ENCODE measurements at regions not wholly inside any gene's neighbourhood (a gene's known extent, or its start where the extent isn't known, plus 50 kb on each side); places are given as distances from the start of the nearest gene placed in this dataset.
A peak's percentile ranks its signal among the peaks of the same experiment; 100 is the strongest.
"Not testable (repeated sequence)": the region's sequence is repeated elsewhere in the genome, so short reads cannot be mapped to it uniquely, and the experiment has no call there.

DNA sequence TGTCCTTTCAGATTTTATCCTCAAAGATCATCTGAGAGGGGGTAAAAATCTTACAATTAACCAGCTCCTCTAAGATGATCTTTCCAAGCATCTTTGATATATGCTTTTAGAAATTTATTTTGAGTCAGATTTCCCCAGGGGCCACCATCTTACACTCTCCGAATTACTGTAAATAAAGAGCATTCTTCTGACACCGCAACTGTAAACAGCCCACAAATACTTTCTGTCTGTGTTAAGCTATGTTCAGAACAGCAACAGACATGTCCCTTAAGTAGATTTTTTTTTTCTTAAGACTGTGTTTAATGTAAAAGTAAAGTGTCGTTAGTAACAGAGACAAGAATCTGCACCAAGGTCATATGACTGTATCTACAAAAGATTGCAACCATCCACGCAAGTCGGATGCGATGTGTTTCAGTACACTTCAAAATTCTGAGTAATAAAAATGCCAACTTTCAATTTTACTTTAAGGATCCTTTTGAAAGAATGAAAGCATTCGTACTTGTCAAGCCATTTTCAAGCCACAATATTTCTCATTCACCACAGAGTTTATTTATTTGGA is 159.0 kb upstream of the KCNH8 start:
- Histone ChIP-seq H3K9me3 (replicated peaks; ENCODE audit: control insufficient read depth, low read depth, low read length) (no peaks in the 10 kb centered on the region), H3K4me1 (ENCODE audit: control insufficient read depth, insufficient read depth, low read length) (no peaks in the 10 kb centered on the region), H3K4me3 (ENCODE audit: low read length) (no peak overlapping the region), H3K36me3 (ENCODE audit: control insufficient read depth, insufficient read depth, low read length) (no peaks in the 10 kb centered on the region), H3K27me3 (ENCODE audit: control insufficient read depth, insufficient read depth, low read length) (peaks cover 2% of the 10 kb centered on the region), H3K27ac (ENCODE audit: low read length) (no peak overlapping the region)
- 94% methylated on average over 3 of the region's 7 CpGs for WGBS (ENCODE audit: insufficient coverage)
- no peak for DNase-seq

DNA sequence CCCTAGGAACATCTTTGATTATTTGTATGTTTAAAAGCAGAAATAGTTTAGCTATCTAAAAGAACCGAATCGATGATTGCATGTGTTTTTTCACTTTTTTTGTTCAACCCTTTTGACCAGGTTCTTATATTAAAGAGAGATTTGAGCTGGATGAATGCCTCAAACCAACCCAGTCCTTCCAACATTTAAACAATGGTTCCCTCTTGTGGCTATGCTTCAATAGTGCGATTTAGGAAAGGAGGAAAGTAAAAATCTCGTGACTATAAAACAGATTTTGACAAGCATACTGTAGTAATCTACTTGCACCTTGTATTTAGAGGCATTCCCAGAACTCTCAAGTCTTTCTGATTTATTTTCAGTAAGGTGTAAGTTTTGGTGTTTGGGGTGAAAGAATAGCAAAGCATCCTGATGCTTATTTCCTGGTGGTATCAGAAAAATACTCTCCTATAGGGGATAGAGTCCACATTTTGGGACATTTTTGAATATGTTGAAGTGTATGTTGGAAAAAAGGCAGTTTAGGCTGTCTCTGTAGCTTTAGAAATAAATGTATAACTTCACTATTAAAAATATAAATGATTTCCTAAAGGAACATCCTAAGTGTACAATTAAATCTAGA is 159.6 kb upstream of the KCNH8 start:
- H3K4me3 ChIP-seq (ENCODE audit: low read length) = no peak overlapping the region
- no peaks in the 10 kb centered on the region for H3K4me1 ChIP-seq (ENCODE audit: control insufficient read depth, insufficient read depth, low read length)
- DNase-seq = peak; percentile 67
- H3K27me3 ChIP-seq (ENCODE audit: control insufficient read depth, insufficient read depth, low read length) = peaks cover 2% of the 10 kb centered on the region
- H3K9me3 ChIP-seq (replicated peaks; ENCODE audit: control insufficient read depth, low read depth, low read length) = no peaks in the 10 kb centered on the region
- no CpG with 5 or more reads among the region's 4 CpGs for WGBS (ENCODE audit: insufficient coverage)
- no peak overlapping the region for H3K27ac ChIP-seq (ENCODE audit: low read length)
- no peaks in the 10 kb centered on the region for H3K36me3 ChIP-seq (ENCODE audit: control insufficient read depth, insufficient read depth, low read length)

- Histone ChIP-seq H3K4me1 (ENCODE audit: control insufficient read depth, insufficient read depth, low read length) (no peaks in the 10 kb centered on the region), H3K36me3 (ENCODE audit: control insufficient read depth, insufficient read depth, low read length) (no peaks in the 10 kb centered on the region), H3K9me3 (replicated peaks; ENCODE audit: control insufficient read depth, low read depth, low read length) (no peaks in the 10 kb centered on the region), H3K27ac (ENCODE audit: low read length) (no peak overlapping the region), H3K4me3 (ENCODE audit: low read length) (no peak overlapping the region), H3K27me3 (ENCODE audit: control insufficient read depth, insufficient read depth, low read length) (peaks cover 2% of the 10 kb centered on the region)
- no peak for DNase-seq
- 45% methylated on average over 4 of the region's 8 CpGs for WGBS (ENCODE audit: insufficient coverage)
Observed at GRCh38 chr3:18987862-18988447, 160.4 kb upstream of the KCNH8 start.

- no peaks in the 10 kb centered on the region for H3K4me1 ChIP-seq (ENCODE audit: control insufficient read depth, insufficient read depth, low read length)
- no peaks in the 10 kb centered on the region for H3K9me3 ChIP-seq (replicated peaks; ENCODE audit: control insufficient read depth, low read depth, low read length)
- no peak for DNase-seq
Observed at GRCh38 chr3:18987070-18987469, 161.2 kb upstream of the KCNH8 start.

GRCh38 chr3:18982920-18983319 is 165.4 kb upstream of the KCNH8 start:
- H3K9me3 ChIP-seq (replicated peaks; ENCODE audit: control insufficient read depth, low read depth, low read length) = no peaks in the 10 kb centered on the region
- no peak overlapping the region for H3K4me3 ChIP-seq (ENCODE audit: low read length)
- no peak overlapping the region for H3K27ac ChIP-seq (ENCODE audit: low read length)
- no peaks in the 10 kb centered on the region for H3K4me1 ChIP-seq (ENCODE audit: control insufficient read depth, insufficient read depth, low read length)
- no peaks in the 10 kb centered on the region for H3K27me3 ChIP-seq (ENCODE audit: control insufficient read depth, insufficient read depth, low read length)
- WGBS (ENCODE audit: insufficient coverage) = 0% methylated on average over 1 of the region's 2 CpGs
- no peaks in the 10 kb centered on the region for H3K36me3 ChIP-seq (ENCODE audit: control insufficient read depth, insufficient read depth, low read length)
- no peak for DNase-seq

More at GRCh38 chr3:18987070-18987469, 161.2 kb upstream of the KCNH8 start:
- no peaks in the 10 kb centered on the region for H3K36me3 ChIP-seq (ENCODE audit: control insufficient read depth, insufficient read depth, low read length)
- no peak overlapping the region for H3K27ac ChIP-seq (ENCODE audit: low read length)
- no peak overlapping the region for H3K4me3 ChIP-seq (ENCODE audit: low read length)
- peaks cover 2% of the 10 kb centered on the region for H3K27me3 ChIP-seq (ENCODE audit: control insufficient read depth, insufficient read depth, low read length)

DNA sequence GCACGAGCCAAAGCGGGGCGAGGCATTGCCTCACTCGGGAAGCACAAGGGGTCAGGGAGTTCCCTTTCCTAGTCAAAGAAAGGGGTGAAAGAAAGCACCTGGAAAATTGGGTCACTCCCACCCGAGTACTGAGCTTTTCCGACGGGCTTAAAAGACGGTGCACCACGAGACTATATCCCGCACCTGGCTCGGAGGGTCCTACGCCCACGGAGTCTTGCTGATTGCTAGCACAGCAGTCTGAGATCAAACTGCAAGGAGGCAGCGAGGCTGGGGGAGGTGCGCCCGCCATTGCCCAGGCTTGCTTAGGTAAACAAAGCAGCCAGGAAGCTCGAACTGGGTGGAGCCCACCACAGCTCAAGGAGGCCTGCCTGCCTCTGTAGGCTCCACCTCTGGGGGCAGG is 172.2 kb upstream of the KCNH8 start:
- H3K4me3 ChIP-seq (ENCODE audit: low read length); DNase-seq; H3K4me1 ChIP-seq (ENCODE audit: control insufficient read depth, insufficient read depth, low read length); H3K27ac ChIP-seq (ENCODE audit: low read length); H3K27me3 ChIP-seq (ENCODE audit: control insufficient read depth, insufficient read depth, low read length); H3K36me3 ChIP-seq (ENCODE audit: control insufficient read depth, insufficient read depth, low read length); H3K9me3 ChIP-seq (replicated peaks; ENCODE audit: control insufficient read depth, low read depth, low read length): not testable (repeated sequence)
- 87% methylated on average over 13 of the region's 17 CpGs for WGBS (ENCODE audit: insufficient coverage)

GRCh38 chr3:18968120-18968519 is 180.2 kb upstream of the KCNH8 start:
- DNase-seq = no peak
- H3K36me3 ChIP-seq (ENCODE audit: control insufficient read depth, insufficient read depth, low read length) = no peaks in the 10 kb centered on the region
- peaks cover 2% of the 10 kb centered on the region for H3K9me3 ChIP-seq (replicated peaks; ENCODE audit: control insufficient read depth, low read depth, low read length)
- no peak overlapping the region for H3K4me3 ChIP-seq (ENCODE audit: low read length)
- no peak overlapping the region for H3K27ac ChIP-seq (ENCODE audit: low read length)
- no peaks in the 10 kb centered on the region for H3K4me1 ChIP-seq (ENCODE audit: control insufficient read depth, insufficient read depth, low read length)
- no peaks in the 10 kb centered on the region for H3K27me3 ChIP-seq (ENCODE audit: control insufficient read depth, insufficient read depth, low read length)
- WGBS (ENCODE audit: insufficient coverage) = 60% methylated on average over 3 of the region's 3 CpGs

DNA sequence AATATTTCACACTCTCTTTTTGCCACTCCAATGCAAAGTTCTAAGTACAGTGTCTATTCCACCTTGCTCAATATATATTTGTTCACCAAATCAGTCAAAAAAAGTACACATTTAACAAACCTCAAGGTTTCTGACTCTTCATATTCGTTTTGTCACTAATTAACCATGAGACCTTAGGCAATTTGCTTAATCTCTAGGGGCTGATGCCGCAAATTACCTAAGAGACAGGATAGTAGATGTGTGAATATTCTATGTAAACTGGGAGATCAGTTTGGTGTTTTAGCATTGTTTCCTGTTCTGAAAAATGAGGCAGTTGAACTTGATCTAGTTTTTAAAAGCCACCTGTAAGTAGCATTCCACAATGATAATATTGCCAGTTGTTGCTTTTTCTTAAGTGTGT is 182.5 kb upstream of the KCNH8 start:
- WGBS (ENCODE audit: insufficient coverage) = no CpG with 5 or more reads among the region's 2 CpGs
- no peak overlapping the region for H3K4me3 ChIP-seq (ENCODE audit: low read length)
- no peaks in the 10 kb centered on the region for H3K4me1 ChIP-seq (ENCODE audit: control insufficient read depth, insufficient read depth, low read length)
- peaks cover 2% of the 10 kb centered on the region for H3K9me3 ChIP-seq (replicated peaks; ENCODE audit: control insufficient read depth, low read depth, low read length)
- no peak overlapping the region for H3K27ac ChIP-seq (ENCODE audit: low read length)
- no peaks in the 10 kb centered on the region for H3K27me3 ChIP-seq (ENCODE audit: control insufficient read depth, insufficient read depth, low read length)
- no peak for DNase-seq
- H3K36me3 ChIP-seq (ENCODE audit: control insufficient read depth, insufficient read depth, low read length) = no peaks in the 10 kb centered on the region

GRCh38 chr3:18964640-18965039 is 183.7 kb upstream of the KCNH8 start:
- peaks cover 2% of the 10 kb centered on the region for H3K9me3 ChIP-seq (replicated peaks; ENCODE audit: control insufficient read depth, low read depth, low read length)
- H3K4me3 ChIP-seq (ENCODE audit: low read length) = no peak overlapping the region
- H3K36me3 ChIP-seq (ENCODE audit: control insufficient read depth, insufficient read depth, low read length) = no peaks in the 10 kb centered on the region
- WGBS (ENCODE audit: insufficient coverage) = 83% methylated on average over 2 of the region's 3 CpGs
- no peak for DNase-seq
- H3K27me3 ChIP-seq (ENCODE audit: control insufficient read depth, insufficient read depth, low read length) = no peaks in the 10 kb centered on the region
- H3K4me1 ChIP-seq (ENCODE audit: control insufficient read depth, insufficient read depth, low read length) = no peaks in the 10 kb centered on the region
- no peak overlapping the region for H3K27ac ChIP-seq (ENCODE audit: low read length)

DNA sequence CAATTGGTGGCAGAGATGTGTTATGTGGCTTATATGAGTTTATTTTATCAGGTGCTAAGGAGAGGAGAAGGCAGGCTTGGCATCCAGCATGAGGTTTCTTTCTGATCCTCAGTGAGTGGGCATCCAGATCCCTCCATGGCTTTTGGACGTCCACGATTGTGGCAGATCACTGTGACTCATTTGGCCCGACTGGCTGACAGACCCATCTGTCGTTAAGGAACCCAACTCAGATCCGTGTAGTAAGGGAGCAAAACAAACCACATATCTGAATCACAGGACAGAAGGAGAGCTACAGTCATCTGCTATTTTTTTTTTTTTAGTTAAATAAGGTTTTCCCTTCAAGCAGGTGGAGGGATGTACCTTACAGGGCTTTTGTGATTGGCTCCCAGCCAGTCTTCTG is 197.0 kb upstream of the KCNH8 start:
- Histone ChIP-seq H3K9me3 (replicated peaks; ENCODE audit: control insufficient read depth, low read depth, low read length) (peaks cover 2% of the 10 kb centered on the region), H3K4me3 (ENCODE audit: low read length) (no peak overlapping the region), H3K4me1 (ENCODE audit: control insufficient read depth, insufficient read depth, low read length) (no peaks in the 10 kb centered on the region), H3K27ac (ENCODE audit: low read length) (no peak overlapping the region), H3K27me3 (ENCODE audit: control insufficient read depth, insufficient read depth, low read length) (no peaks in the 10 kb centered on the region), H3K36me3 (ENCODE audit: control insufficient read depth, insufficient read depth, low read length) (no peaks in the 10 kb centered on the region)
- 90% methylated on average over 2 of the region's 5 CpGs for WGBS (ENCODE audit: insufficient coverage)
- no peak for DNase-seq
